Vagina (tissue), 2 donors: ENCODE measurements at regions not wholly inside any gene's neighbourhood (a gene's known extent, or its start where the extent isn't known, plus 50 kb on each side); places are given as distances from the start of the nearest gene placed in this dataset.

Experiments used
- CTCF ChIP-seq, 3 experiments: fragments of 450-650 bp in 2 of 3; fragments of 200-600 bp in 1 of 3; sonication (generic) in 1 of 3; IDR thresholded peaks; one replicate each; pipeline ENCODE4 v1.5.1; 2017 to 2019; ENCODE audit warnings: antibody characterized with exemption in 3 of 3, mild to moderate bottlenecking in 2 of 3, moderate library complexity in 2 of 3
- POLR2A ChIP-seq, 2 donors: fragments of 450-650 bp; IDR thresholded peaks; one replicate each; pipeline ENCODE4 v1.6.1; 2017; ENCODE audit warnings: antibody characterized with exemption in 2 of 2, mild to moderate bottlenecking in 2 of 2, moderate library complexity in 2 of 2
- POLR2AphosphoS5 ChIP-seq, 2 donors: sonication (generic); formaldehyde crosslinking; IDR thresholded peaks; one replicate each; pipeline ENCODE4 v1.9.0; 2017; ENCODE audit warnings: antibody characterized with exemption in 2 of 2, mild to moderate bottlenecking in 2 of 2, low read depth in 1 of 2; ENCODE audit not compliant: insufficient read depth in 1 of 2

GRCh38 chr12:127008755-127009403 is 1258.1 kb upstream of the TMEM132C start:
- TF ChIP-seq CTCF (IDR thresholded peaks at IDR 0.05) (no peak), POLR2A (IDR thresholded peaks at IDR 0.05) (no peak), POLR2AphosphoS5 (IDR thresholded peaks at IDR 0.05; ENCODE audit: insufficient read depth in 1 of 2, low read depth in 1 of 2) (no peak)
